NCI-H187 treated with DMSO at 0.1 percent for 48 hours (cell line): ENCODE measurements at regions not wholly inside any gene's neighbourhood (a gene's known extent, or its start where the extent isn't known, plus 50 kb on each side); places are given as distances from the start of the nearest gene placed in this dataset.

Source experiments
- DNase-seq: peaks from one replicate; lab custom pipeline; 2025; lab: John Stamatoyannopoulos, UW

DNA sequence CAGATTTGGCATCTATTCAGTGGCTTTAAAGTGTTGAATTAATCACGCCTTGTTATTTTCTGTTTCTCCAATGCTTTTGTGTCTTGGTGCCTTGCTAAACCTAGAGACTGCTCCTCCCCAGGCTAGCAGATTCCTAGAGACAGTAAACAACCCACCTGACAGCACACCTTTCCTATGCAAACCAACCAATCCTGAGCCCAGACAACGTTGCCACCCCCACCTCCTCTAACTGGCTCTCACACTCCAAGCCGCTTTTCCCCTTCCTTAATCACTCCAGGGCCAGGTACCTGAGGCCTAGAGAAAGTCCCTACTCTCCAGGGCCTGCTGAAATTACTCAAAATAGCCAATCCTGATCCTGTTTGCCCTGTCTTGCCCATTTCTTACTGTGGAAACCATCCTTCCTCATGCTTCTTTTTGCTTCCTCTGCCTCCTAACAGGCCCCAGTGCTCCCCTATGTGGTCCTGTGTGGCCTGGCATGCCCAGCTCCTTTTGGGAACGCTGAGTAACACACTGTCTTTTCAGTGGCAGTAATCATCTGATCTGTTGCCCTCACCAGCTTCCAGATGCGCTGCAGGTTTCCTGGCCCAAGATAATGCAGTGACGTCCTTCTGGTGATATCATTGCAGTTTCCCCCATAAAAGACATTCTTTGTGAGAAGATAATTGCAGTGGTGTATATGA, 53.4 kb downstream of the GAS1 start:
- DNase-seq = no peak

DNA sequence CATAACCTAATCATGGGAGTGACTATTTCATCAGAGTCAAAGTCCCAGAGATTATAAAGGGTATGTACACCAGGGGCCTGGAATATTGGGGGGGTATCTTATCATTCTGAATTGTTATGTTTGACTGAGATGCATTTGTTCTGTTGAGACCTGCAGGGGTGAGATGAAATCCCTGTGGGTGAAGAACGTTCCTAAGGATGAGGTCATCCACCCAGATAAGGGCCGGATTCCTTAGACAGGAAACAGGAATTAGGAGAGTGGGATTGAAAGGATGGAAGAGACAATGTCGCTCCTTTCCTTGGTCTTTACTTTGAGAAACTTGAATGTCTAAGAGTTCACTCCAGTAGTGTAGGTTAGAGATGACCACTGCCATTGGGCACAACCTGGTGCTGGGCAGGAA, 54.7 kb downstream of the GAS1 start:
- DNase-seq = no peak

DNA sequence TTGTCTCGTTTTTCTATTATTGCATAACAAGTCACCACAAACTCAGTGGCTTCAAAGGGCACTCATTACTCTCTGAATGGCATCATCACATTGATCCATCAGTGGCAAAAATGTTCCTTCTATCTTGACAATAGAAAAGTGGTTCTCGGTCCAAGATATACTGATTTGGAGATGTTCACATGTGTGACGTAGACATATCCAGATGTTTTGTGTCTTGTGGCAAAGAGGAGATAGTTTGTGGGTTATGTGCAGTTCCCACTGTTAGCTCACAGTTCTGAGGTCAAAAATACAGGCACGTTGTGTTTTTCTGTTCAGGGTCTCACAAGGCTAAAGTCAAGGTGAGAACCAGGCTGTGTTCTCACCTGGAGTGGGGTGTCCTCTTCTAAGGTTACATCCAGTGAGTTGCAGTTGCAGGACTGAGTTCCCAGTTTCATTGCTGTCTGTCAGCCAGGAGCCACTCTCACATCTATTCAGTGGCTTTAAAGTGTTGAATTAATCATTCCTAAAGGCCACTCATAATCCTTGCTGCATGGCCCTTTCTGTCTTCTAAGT, 55.3 kb downstream of the GAS1 start:
- no peak for DNase-seq

DNA sequence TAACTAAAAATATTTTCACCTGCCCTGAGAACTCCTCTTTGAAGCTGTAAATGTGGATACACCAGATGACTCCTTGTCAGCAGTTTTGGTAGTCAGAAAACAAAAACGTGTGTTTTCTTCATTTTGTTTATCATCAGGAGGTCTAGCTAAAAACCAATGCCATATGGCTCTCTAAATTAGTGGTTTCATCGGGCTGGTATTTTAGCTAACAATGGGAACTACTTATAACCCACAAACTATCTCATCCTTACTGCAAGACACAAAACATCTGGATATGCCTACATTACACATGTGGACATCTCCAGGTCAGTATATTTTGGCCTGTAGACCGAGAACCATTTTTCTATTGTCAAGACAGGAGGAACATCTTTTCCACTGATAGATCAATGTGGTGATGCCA, 56.2 kb downstream of the GAS1 start:
- DNase-seq = no peak

DNA sequence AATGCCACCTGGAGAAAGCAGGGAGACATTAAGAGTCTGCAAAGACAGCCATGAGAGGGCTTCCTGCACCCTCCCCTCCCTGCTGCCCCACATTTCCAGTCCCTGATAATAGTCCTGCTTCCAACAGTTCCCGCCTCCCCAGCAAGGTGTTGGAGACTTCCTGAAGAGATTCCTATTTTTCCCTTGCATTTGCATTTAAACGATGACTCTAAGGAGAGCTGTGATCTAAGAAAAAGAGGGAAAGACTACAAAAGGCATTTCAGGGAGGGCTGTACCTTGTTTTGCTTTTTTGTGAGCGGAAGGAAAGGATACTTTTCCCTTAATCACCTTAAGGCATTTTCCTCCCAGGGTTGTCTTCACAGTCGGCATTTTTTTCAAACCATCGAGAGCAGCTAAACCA, 62.1 kb downstream of the GAS1 start:
- no peak for DNase-seq

DNA sequence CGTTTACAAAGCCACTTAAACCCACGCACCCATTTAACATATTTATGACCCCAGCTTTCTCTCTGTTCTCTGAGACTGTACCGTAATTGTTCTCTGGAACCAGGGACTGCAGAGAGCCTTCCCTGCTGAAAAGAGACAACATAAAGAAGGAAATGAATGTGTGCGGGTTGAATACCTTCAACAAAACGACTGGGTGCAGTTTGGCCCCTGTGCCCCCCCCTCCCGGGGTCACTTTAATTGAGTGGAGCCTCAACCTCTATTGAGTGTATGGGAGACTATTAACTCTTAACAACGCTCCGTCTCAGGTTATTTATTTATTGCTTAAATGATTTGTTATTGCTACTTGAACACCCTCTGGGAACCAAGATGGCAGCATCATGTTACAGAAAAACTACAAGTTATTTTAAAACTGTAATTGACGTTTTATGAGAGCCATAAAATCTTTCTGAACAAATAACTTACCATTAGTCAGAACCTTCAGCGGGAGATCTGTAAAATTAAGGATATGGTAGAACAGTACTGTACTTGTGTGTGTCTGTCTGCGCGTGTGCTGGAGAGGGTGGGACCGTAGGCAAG, 70.6 kb downstream of the GAS1 start:
- DNase-seq = no peak

DNA sequence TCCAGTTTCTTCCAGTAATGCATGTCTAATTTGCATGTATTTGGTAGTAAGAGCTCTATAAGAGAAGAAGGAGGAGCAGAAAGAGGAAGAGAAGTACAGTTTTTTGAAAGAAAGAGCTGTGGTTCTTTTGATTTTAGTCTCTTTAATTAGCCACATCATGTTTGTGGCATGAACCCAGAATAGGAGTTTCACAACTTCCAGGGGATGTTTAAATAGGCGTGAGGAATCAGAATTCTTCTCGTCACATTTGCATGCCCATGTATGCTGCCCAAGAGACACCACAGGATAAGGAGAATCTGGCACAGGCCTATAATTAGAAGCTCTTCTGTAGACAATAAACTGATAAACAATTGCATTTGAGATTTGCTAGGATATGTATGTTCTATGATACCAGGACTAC, 78.7 kb downstream of the GAS1 start:
- DNase-seq = no peak

DNA sequence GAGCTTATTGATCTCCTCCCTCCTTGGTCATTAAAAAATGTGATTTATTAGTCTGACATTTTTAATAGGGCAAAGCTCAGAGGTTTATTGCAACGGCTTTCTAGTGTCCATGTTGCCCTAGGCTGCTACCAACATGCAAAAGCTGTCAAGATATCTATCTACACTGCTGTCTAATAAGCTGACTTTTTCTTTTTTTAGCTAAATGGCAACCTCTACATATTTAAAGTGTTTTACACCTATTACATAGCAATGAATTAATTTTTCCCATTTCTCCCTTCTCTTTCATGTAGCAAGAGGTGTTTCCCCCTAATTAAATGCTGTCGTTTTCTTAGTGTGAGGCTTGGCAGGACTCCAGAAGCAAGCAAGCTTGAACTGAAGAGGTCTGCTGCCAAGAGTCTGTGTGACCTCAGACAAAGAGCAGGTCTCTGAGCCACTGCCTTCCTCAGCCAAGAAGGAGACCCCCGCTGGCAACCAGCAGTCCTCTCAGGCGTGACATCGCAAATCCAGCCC, 79.4 kb downstream of the GAS1 start:
- DNase-seq = no peak

DNA sequence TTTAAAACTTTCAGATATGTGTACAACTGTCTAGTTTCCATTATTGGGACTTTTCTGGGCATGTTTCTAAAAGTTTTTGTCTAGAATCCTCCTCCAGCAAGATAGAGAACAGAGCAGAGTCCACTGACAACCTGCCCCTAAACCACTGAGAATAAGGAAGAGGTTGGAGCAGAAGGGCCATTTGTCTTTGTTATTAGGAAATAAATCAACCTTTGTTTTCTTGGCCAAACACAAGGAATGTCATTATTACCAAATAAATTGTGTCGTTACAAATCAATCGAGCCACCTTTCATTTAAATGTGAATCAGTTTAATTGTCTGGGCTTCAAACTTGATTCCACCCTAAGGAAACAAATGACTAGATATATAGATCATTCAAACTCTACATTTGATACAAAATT, 81.4 kb downstream of the GAS1 start:
- DNase-seq = no peak

DNA sequence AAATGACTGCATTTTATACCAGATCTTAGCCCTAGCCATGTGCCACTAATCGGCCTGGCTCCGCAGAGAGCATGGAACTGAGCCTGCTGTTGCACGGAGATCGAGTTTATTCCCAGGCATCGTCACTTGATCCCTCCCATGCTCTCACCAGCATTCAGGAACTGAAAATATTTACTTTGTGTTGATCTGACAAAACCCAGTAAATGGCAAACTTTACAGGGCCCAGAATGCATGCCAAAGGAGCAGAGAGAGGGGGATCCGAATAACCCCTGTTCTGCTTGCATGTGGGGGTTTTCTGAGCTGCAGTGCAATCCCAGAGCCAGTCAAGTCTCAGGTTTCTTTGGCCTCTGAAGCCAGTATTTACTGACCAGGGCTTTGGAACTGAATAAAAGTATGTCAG, 87.3 kb downstream of the GAS1 start:
- no peak for DNase-seq

DNA sequence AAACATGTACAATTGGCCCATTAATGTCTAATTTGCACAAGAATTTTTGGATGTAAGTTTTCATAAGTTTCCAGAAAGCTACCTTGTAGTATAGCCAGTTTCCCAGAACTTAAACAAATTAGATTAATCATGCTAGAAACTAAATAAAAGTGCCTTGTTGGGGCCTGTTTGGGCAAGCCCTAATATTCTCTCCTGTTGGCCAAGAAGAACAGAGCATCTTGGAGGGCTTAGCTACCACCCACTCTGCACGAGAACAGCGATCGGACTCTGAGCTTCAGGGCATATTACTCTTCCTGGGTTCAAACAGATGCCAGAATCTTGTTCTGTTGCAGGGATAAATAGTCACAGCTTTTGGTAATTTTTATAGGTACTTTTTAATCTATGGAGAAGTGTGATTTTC, 88.2 kb downstream of the GAS1 start:
- DNase-seq = no peak

DNA sequence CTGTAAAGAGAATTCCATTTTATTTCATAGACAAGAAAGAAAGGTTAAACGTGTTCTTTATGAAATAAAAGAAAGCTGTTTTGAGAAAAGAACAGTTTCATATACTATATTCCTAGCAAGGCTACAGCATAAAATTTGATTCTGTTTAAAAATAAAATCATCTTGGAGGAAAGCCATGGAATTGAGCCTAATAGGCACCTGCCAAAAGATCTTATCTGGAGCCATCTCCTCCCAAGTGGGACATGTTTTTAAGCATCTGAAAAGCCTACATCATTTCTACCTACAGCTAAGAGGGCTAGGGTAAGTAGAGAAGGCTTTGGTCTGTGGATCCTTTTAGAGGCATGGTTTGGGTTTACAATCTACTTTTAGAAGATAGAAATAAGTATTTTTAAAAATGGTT, 89.3 kb downstream of the GAS1 start:
- no peak for DNase-seq

DNA sequence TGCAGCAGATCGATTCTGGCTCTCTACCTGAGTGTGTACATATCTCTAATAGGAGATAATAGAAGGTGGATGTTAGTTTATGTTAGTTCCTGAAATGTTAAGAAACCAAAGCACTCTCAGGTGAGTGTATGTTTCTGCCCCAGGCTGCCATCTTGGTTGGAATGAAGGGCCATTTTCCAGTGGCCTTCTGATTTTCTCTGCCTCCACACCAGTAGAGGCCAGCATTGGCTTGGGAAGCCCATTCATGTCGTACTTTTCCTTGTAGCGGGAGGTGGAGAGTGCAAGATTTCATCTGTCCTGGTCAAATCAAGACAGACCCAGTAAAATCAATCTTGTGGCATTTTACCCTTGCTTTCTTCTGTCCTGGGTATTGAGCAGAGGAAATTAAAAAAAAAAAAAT, 91.0 kb downstream of the GAS1 start:
- no peak for DNase-seq

DNA sequence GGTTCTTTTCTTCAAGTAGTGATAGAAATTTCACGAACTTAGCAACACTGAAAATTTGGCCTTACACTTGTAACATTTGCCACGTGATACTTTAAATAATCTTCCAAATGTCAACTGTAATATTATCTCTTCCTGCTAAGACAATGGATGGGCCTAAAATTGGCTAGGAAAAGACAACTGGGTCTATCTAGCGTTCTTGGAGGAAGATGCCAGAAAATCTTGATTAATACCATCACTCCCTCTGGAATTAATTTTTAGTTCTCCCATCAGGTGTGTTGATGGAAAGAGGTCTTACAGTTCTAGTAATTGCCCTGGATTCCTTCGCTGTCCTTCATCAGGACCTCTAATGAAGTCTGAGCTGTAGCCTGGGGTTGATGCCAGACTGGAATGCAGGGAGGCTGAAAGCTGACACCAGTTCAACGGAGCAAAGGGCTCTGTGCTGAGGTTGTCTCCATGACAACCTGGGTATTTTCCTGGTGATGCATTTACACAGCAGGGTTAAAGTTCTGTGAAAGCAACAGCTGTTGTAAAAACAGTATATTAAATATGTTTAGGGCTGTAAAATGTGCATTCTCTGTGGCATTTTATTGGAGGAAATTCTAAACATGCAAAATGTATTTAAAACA, 92.3 kb downstream of the GAS1 start:
- DNase-seq = no peak

DNA sequence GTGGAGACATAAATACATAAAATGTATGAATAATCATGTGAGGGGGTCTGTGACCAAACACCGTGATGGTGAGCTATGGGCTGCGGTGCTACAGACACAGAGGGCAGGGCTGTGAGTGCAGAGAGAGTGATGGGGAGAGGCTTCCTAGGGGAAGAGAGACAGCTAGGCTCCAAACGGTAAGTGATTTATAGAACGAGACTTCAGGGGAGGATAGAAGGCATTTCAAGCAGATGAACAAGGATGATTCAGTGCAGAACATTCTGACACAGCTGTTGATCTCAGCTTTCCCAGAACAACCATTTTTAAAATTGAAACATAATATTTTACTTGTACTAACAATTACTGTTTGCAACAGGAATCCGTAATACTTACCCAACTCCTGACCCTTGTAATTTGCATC, 100.7 kb downstream of the GAS1 start:
- no peak for DNase-seq

DNA sequence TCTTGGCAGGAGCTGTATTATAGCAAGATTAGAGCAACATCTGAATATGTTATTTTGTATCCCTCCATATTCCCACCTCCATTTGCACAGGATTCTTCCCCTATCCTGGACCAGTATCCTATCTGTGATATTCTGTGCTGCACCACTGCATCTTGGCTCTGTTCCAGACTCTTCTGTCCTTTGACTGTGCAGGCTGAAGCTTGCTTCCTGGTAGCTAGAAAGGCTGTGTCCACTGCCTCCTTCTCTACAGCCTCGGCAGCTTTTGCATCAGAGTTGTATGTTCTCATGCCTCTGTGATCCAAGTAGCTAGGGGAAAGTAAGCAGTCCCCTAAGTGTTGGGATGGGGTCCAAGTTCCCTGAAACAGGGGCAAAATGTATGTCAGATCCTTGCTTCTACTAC, 104.1 kb downstream of the GAS1 start:
- no peak for DNase-seq

DNA sequence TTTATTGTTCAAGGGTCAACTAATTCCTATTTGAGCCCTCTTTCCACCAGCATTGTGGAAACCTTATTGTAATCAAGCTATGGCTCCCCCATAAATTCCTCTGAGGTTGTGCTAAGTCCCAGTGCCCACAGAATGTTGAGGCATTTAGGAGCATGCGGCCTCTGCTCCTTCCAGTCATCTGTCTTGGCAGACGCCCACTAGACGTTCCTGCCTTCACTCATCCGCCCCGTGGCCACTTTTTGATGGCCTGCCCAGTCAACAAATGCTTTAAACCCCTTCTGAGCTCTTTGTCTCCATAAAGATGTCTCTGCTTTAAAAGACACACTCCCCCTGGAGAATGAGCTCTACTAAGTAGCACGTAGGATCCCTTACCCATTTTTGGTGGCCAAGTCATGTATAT, 104.7 kb downstream of the GAS1 start:
- DNase-seq = no peak

DNA sequence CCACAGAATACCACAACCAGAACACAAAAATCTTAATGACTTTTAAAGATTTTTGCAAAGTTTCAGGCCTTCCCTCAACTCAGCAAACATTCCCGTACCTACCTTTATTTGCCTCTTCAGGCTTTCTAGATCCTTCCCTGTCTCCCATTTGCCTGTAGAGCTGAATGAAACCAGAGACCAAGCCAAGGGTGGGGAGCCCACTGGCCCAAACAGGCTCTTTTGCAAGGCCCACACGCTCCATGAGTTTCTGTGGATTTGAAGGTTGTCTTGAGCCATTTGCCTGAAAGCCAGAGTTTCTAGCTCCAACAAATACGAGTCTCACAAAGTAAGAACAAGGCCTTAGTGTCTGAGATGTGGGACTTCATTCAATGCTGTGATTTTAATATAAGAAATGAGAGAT, 107.8 kb downstream of the GAS1 start:
- DNase-seq = no peak

DNA sequence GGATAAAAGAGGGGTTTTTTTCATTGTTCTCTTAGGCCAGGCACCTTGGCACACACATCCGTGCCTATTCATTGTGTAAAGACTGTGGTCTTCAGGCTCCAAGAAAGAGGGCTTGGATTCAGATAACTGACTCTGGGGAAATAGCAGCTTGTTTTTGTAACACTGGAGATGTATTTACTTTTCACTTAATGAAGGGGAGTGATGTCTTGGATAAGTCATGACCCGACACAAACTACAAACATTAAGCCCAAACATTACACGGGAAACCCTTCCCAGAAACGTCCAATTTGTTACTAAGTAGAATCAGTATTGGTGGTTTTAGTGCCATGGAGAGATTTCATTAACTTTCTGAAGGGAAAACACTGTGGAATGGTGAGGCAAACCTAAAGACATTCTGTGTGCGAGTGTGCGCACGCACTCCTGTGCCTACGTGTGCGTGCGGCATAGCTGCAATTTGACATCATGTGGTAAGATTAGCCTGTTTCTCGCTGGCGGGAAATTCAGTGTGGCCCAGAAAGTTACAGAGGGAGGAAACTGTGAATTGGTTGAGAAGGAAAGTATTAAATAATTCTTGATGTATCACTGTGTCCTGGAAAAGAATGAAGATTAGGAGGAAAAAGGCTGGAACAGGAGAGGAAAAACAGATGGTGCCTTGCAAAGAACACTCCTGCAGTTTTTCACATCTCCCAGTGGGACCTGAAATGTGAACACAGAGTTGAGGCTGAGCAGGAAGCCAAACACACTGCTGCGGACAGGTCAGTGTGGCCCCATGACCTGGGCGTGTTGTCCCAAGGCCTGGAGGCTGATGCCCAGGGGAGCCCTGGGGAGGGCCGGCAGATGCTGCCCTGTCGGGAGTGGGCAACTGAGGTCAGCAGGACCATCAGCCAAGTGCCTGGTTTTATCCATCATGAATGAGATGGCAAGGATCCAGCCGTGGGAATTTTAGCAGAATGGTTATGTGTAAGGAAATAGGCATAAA, 108.5 kb downstream of the GAS1 start:
- no peak for DNase-seq

DNA sequence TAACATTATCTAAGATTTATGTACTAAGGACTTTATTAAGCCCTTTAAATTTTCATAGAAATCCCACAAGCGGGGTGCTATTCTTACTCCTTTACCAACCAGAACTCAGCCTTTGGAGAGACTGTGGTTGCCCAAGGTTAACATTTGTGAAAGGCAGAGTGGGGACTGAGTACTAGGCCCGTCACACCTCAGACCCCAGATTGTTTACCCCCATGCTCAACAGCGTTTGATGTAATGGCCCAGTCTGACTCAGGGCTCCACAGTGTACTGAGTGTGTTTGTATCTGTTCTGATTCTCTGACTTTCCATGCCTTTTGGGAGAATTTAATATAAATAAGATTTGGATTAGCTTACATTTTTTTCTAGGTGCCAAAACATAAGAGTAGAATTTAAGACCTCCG, 110.0 kb downstream of the GAS1 start:
- DNase-seq = no peak

DNA sequence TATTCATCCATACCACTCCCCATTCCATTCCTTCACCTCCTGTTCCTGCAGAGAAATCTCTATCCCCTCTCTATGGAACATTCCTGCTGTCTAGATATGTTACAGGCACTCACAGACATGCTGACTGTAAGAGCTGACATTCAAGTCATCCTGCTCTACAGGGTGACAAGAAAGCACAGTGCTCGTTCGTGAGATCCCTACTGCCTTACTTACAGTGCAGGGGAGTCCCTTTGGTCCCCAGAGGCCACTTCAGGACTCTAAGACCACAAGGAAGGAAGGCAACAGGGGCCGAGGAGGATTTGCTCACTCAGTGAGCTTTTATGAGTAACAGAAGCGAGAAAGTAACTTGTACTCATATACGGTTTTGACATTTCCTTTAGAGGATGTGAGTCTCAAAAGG, 110.5 kb downstream of the GAS1 start:
- no peak for DNase-seq

DNA sequence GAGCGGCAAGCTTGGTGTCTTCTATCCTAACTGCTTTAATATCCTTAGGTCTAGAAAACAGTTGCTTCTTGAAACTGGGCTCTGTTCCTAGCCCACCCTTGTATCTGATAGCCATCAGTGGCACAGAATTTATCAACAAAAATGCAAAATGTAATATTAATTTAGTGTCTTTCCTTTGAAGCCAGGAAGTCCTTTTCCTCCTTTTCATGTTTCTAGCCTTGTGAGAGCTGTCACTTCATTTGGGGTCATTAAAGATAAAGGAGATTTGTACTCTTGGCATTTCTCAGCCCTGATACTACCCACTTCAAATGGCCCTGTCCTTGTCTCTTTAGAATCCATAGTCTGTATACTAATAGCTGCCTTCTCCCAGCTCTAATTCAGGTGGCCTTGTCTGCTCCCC, 111.0 kb downstream of the GAS1 start:
- no peak for DNase-seq
